Skeletal muscle satellite cell (primary cell): ENCODE measurements at regions not wholly inside any gene's neighbourhood (a gene's known extent, or its start where the extent isn't known, plus 50 kb on each side); places are given as distances from the start of the nearest gene placed in this dataset.

Experiments
- H3K27me3 ChIP-seq: 2 replicates; pipeline ENCODE4 v1.7.0; 2013; ENCODE audit warnings: low read length; ENCODE audit not compliant: control insufficient read depth, insufficient read depth
- H3K36me3 ChIP-seq: 2 replicates; pipeline ENCODE4 v1.7.0; 2013; ENCODE audit warnings: mild to moderate bottlenecking, control low read depth, low read length; ENCODE audit not compliant: insufficient read depth
- H3K4me1 ChIP-seq: 2 replicates; pipeline ENCODE4 v1.7.0; 2013; ENCODE audit warnings: low read length; ENCODE audit not compliant: control insufficient read depth, insufficient read depth
- H3K4me2 ChIP-seq: 2 replicates; pipeline ENCODE4 v1.7.0; 2013; ENCODE audit warnings: mild to moderate bottlenecking, low read length
- H3K4me3 ChIP-seq: 2 replicates; pipeline ENCODE4 v1.7.0; 2013; ENCODE audit warnings: low read length
- H3K9ac ChIP-seq: 2 replicates; pipeline ENCODE4 v1.7.0; 2013; ENCODE audit warnings: mild to moderate bottlenecking, low read depth, low read length, moderate library complexity
- H3K9me3 ChIP-seq: replicated peaks from 2 replicates; pipeline ENCODE4 v1.7.0; 2013; ENCODE audit warnings: mild to moderate bottlenecking, control low read depth, low read length

DNA sequence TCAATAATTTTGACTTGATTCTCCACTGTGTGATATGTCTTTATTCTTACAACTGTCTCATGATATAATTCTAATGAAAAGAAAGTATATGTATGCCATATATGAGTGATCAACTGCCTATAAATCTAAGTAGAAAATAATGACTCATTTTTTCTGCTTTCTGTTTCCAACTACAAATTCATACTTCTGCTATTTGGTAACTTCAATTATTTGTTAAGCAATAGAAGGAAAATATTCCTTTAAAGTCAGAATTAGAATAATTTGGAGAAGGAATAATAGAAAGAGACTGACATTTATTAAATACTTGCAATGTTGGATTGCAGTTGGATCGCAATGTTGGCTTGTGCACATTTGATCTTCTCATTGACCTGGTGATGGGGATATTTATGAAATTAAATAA, 204.2 kb upstream of the PACRGL start:
- H3K4me3 ChIP-seq, result no peak overlapping the region
- no peaks in the 10 kb centered on the region for H3K27me3 ChIP-seq
- no peaks in the 10 kb centered on the region for H3K36me3 ChIP-seq
- H3K4me1 ChIP-seq, result peaks cover 12% of the 10 kb centered on the region
- H3K4me2 ChIP-seq, result no peak overlapping the region
- no peaks in the 10 kb centered on the region for H3K9me3 ChIP-seq
- H3K9ac ChIP-seq, result no peak overlapping the region

DNA sequence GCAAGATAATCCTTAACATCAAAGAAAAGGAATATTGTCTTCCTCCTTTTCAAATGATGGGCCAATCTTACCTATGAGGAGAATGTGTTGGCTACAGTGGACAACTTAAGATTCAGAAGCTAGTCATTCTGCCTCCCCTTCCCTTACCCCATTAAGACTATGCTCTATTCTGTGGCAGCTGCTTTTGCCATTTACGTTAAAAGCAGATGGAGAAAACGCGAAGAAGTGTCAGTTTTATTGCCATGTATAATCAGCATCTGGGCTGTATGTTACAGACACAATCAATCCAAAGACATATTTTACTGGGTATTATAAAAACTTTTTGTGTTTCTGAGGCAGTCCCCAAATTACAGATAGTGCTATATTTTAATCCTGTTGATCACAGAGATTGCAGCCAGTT, 196.1 kb upstream of the PACRGL start:
- peaks cover 15% of the 10 kb centered on the region for H3K4me1 ChIP-seq
- H3K36me3 ChIP-seq, result no peaks in the 10 kb centered on the region
- H3K4me3 ChIP-seq, result no peak overlapping the region
- H3K4me2 ChIP-seq, result no peak overlapping the region
- no peaks in the 10 kb centered on the region for H3K9me3 ChIP-seq
- no peaks in the 10 kb centered on the region for H3K27me3 ChIP-seq
- no peak overlapping the region for H3K9ac ChIP-seq

DNA sequence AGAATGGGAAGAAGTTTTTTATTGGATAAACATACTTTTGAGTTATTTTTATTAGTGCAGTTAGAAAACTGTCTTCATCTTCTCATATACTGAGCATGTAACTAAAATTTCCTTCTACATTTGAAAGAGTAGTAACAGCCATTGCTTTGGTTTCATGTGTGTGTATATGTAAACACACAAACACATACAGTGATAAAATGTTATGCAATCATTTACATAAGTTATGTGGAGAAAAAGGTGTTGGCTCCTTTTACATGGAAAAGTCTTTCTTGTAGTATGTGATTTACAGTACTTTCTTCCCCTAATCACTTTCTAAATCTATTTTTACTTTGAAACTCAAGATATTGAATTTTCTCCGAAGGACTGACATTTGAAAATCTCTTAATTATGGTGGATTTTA, 194.3 kb upstream of the PACRGL start:
- Histone ChIP-seq H3K4me1 (peaks cover 15% of the 10 kb centered on the region), H3K4me3 (no peak overlapping the region), H3K9me3 (no peaks in the 10 kb centered on the region), H3K27me3 (no peaks in the 10 kb centered on the region), H3K36me3 (no peaks in the 10 kb centered on the region), H3K4me2 (no peak overlapping the region), H3K9ac (no peak overlapping the region)

DNA sequence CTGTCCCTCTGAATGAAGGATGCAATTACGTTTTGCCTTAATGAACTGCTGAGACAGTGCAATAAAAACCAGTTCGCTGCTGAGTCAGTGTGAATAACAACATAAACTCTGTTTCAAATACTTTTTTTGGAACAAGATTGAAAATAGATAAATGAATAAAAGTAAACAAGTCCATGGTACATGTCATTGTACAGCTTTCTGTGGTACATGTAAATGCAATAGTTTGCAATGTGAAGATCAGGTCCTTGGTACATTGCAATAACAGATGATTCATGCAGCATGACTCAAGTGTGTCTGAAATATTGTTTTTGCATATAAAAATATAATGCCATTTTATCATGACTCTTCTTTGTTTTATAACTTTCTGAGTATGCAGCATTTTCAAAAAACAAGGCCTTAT, 193.4 kb upstream of the PACRGL start:
- H3K4me3 ChIP-seq, result no peak overlapping the region
- no peak overlapping the region for H3K9ac ChIP-seq
- no peaks in the 10 kb centered on the region for H3K36me3 ChIP-seq
- H3K27me3 ChIP-seq, result no peaks in the 10 kb centered on the region
- H3K4me2 ChIP-seq, result peak overlapping the region; percentile 3
- no peaks in the 10 kb centered on the region for H3K9me3 ChIP-seq
- peaks cover 17% of the 10 kb centered on the region for H3K4me1 ChIP-seq

DNA sequence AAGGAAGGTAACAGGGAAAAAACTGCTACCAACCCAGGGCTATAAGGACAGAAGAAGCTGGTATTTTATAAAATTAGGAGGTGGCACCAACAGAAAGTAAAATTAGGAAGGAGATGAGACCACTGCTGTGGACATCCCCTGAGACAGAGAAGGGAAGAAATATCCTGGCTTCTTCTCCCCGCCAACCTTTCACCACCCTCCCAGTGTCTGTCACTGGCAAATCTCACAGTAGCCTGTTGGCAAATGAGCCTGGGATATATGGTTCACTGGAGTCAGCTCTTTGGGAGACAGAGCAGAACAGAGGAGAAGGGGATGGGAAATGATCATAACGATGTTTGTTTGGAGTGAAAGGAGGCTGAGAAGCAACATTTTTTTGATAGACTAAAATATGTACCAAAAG, 190.9 kb upstream of the PACRGL start:
- Histone ChIP-seq H3K36me3 (no peaks in the 10 kb centered on the region), H3K9me3 (no peaks in the 10 kb centered on the region), H3K27me3 (no peaks in the 10 kb centered on the region)

DNA sequence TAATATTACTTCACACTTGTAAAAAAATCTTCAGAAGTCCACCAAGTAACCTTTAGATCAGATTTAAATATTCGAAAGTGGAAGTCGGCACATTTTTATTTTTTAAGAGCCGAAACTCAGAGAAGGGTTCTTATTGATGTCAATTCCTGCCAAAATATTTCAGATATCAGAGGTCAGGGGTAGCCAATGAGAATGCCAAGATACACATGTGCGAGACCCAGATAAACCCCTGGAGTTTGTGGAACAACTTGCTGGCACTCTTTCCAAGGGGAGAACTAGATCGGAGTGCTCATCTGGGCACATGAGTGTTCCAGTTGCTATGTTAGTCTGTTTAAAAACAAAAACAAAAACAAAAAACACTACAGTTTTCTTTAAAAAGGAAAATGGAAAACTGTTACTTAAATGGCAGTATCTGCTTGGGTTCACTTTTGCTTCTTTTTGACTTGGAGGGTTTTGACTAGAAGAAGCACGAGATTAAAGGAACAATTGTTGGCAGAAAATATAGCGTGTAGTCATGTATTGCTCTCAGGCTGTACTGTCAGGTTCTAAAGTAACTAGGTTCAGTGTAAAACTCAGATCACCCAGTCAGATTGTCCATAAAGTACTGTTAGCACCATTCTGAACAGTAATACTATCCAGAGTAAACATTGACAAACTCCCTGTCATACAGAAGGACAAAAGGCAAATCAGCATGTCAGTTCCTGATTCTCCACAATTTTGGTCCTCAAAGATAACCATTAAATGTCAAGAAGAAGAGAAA, 188.0 kb upstream of the PACRGL start:
- Histone ChIP-seq H3K4me2 (no peak overlapping the region), H3K27me3 (no peaks in the 10 kb centered on the region), H3K36me3 (no peaks in the 10 kb centered on the region), H3K9ac (no peak overlapping the region), H3K9me3 (no peaks in the 10 kb centered on the region), H3K4me1 (peaks cover 14% of the 10 kb centered on the region), H3K4me3 (no peak overlapping the region)

More for the DNA sequence above, 190.9 kb upstream of the PACRGL start:
- H3K4me1 ChIP-seq, result peaks cover 25% of the 10 kb centered on the region
- no peak overlapping the region for H3K4me2 ChIP-seq
- no peak overlapping the region for H3K9ac ChIP-seq
- no peak overlapping the region for H3K4me3 ChIP-seq

DNA sequence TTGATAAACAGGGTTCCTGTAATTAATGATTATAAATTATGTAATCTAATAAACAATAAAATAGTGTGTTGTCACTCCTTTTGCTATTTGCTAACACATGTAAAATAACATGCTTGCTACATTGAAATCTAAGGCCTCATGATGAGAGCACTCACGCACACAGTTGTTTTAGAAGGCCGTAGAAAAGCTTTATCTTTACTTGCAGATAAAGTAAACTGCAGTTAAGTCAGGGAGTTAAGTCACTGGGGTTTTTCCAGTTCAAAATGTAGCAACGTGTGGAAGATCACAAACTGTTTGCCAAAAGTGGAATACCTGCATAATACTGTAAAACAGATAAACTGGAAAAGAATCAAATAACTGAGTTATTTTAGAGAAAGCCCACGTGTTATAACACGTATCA, 187.3 kb upstream of the PACRGL start:
- Histone ChIP-seq H3K9ac (no peak overlapping the region), H3K36me3 (no peaks in the 10 kb centered on the region), H3K4me3 (no peak overlapping the region), H3K4me2 (no peak overlapping the region), H3K9me3 (no peaks in the 10 kb centered on the region), H3K4me1 (peaks cover 11% of the 10 kb centered on the region), H3K27me3 (no peaks in the 10 kb centered on the region)

DNA sequence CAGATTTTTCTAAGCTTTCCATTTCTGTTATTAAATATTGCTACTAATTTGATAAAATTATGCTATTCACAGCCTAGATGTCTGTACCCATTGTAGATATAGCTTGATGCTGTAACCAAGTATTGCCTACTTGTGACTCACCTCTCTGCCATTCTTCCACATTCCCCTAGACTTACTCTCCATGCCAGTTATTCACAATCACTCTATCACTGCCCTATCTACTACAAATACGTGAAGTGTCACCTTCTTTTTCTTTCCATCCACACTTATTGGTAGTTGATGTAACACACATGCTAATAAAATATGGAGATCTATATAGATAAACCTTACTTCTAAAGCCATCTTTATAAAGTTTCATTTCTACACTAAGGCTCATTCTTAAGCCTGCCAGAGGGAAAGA, 179.4 kb upstream of the PACRGL start:
- Histone ChIP-seq H3K9me3 (no peaks in the 10 kb centered on the region), H3K27me3 (no peaks in the 10 kb centered on the region)

DNA sequence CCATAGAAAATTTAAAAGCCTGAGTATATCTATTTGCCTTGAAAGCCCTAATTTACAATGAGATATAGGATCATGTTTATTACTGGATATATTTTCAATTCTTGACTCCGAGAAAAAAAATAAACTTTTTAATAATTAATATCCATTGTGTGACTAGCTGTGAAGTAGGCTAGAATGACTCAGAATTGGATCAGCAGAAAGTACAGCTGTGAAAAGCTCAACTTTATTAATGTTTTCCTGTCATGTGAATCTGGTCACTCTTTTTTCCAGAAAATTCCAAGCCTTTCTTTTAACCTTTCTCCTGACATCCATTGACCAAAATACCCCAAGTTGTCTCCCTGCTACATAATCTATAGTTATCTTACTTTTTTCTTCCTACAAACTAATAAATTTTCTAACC, 171.8 kb upstream of the PACRGL start:
- H3K36me3 ChIP-seq, result peaks cover 6% of the 10 kb centered on the region
- H3K4me3 ChIP-seq, result no peak overlapping the region
- H3K27me3 ChIP-seq, result no peaks in the 10 kb centered on the region
- no peak overlapping the region for H3K9ac ChIP-seq
- no peaks in the 10 kb centered on the region for H3K9me3 ChIP-seq
- H3K4me1 ChIP-seq, result peaks cover 36% of the 10 kb centered on the region
- H3K4me2 ChIP-seq, result no peak overlapping the region

More for the DNA sequence above, 179.4 kb upstream of the PACRGL start:
- Histone ChIP-seq H3K9ac (no peak overlapping the region), H3K4me2 (peak overlapping the region; percentile 14), H3K36me3 (peaks cover 6% of the 10 kb centered on the region), H3K4me3 (no peak overlapping the region), H3K4me1 (peaks cover 13% of the 10 kb centered on the region)

DNA sequence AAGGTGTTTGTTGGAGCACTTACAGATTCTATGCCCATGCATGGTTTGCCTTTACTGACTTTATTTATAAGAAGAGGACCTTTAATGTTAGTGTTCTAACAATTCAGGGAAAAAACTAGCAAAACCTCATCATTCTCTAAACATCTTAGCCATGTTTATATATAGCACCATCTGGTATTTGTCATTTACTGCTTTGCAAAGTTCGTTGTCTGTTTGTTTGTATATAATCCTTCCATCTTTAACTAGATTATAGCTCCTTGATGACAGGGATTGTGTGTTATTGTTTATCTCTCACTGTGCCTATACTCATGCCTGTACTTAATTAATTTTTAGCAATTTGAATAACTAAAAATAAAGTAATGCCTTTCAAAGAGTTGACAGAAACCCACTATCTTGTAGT, 170.6 kb upstream of the PACRGL start:
- Histone ChIP-seq H3K4me2 (no peak overlapping the region), H3K4me1 (peaks cover 40% of the 10 kb centered on the region), H3K9me3 (no peaks in the 10 kb centered on the region), H3K36me3 (peaks cover 12% of the 10 kb centered on the region), H3K4me3 (no peak overlapping the region), H3K9ac (no peak overlapping the region), H3K27me3 (no peaks in the 10 kb centered on the region)

DNA sequence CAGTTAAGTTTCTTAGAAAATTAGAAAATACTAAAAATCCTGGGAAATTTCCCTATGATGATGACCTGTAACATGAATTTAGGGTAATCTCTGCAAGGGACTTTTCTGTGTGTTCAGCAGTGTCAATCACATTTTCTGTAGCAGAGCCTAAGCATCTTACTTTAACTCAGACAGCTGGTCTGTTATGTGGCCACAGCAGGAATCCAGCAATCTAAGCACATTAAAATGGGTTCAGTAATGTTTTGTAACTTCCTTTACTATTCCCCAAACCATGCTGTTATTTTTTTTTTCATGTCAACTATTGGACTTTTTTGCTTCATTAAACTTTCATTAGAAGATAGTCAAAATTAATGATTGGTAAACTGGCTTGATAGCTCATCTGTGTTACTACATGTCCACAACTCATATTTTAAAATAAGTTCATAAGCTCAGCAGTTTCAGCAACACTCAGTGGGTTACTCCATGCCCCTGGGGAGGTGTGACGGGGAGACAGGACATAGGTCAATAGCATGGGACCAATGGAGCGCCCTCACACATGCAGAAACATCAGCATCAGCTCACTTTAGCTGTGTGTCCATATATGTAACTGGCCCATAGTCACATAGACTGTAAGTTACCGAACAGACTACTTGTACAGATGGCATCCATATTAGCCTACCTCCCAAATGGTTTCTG, 168.0 kb upstream of the PACRGL start:
- H3K4me3 ChIP-seq, result no peak overlapping the region
- no peaks in the 10 kb centered on the region for H3K27me3 ChIP-seq
- no peak overlapping the region for H3K9ac ChIP-seq
- peaks cover 16% of the 10 kb centered on the region for H3K36me3 ChIP-seq
- H3K4me1 ChIP-seq, result peaks cover 40% of the 10 kb centered on the region
- no peaks in the 10 kb centered on the region for H3K9me3 ChIP-seq
- H3K4me2 ChIP-seq, result no peak overlapping the region
